HepG2 (cell line): ENCODE measurements at regions not wholly inside any gene's neighbourhood (a gene's known extent, or its start where the extent isn't known, plus 50 kb on each side); places are given as distances from the start of the nearest gene placed in this dataset.

ENCODE experiments used
- CEBPB ChIP-seq: IDR thresholded peaks from 2 replicates; pipeline ENCODE4 v1.6.1; 2011; ENCODE audit warnings: low read depth, low read length, improper control_type of control experiment, borderline replicate concordance
- CTCF ChIP-seq: sonication (generic); formaldehyde crosslinking; IDR thresholded peaks from 2 replicates; pipeline ENCODE4 v1.5.0; 2020; ENCODE audit warnings: mild to moderate bottlenecking, missing genetic modification reagents, moderate library complexity
- EEA1 ChIP-seq: sonication (generic); formaldehyde crosslinking; IDR thresholded peaks from 2 replicates; pipeline ENCODE4 v1.5.1; 2020; ENCODE audit warnings: mild to moderate bottlenecking, missing genetic modification reagents, borderline replicate concordance
- FOXJ3 ChIP-seq: sonication (generic); formaldehyde crosslinking; IDR thresholded peaks from 2 replicates; pipeline ENCODE4 v1.4.0; 2020; ENCODE audit warnings: missing genetic modification reagents, mild to moderate bottlenecking, borderline replicate concordance
- HNF4A ChIP-seq: sonication (generic); formaldehyde crosslinking; IDR thresholded peaks from 2 replicates; pipeline ENCODE4 v1.4.0; 2020; ENCODE audit warnings: missing genetic modification reagents
- ZBTB8A ChIP-seq: sonication (generic); formaldehyde crosslinking; IDR thresholded peaks from 2 replicates; pipeline ENCODE4 v1.4.0; 2020; ENCODE audit warnings: mild to moderate bottlenecking, low read depth, missing genetic modification reagents, borderline replicate concordance
- ZFP82 ChIP-seq: sonication (generic); formaldehyde crosslinking; IDR thresholded peaks from 2 replicates; pipeline ENCODE4 v1.5.1; 2020; ENCODE audit warnings: mild to moderate bottlenecking, missing genetic modification reagents, borderline replicate concordance
- ZNF24 ChIP-seq: fragments of 450-650 bp; IDR thresholded peaks from 2 replicates; pipeline ENCODE4 v1.6.1; 2017; ENCODE audit warnings: antibody characterized with exemption, mild to moderate bottlenecking
- ZNF34 ChIP-seq: sonication (generic); formaldehyde crosslinking; IDR thresholded peaks from 2 replicates; pipeline ENCODE4 v1.4.0; 2020; ENCODE audit warnings: mild to moderate bottlenecking, missing genetic modification reagents, borderline replicate concordance

- TF ChIP-seq ZBTB8A: no peak
- no peak for TF ChIP-seq ZFP82 (CRISPR knock-in tag)
- no peak for TF ChIP-seq FOXJ3 (CRISPR knock-in tag)
- TF ChIP-seq HNF4A: no peak
- no peak for TF ChIP-seq EEA1 (CRISPR knock-in tag)
- TF ChIP-seq CEBPB: no peak
- no peak for TF ChIP-seq ZNF24
- no peak for TF ChIP-seq CTCF
- no peak for TF ChIP-seq ZNF34 (CRISPR knock-in tag)
These were observed 192.1 kb downstream of the SPATA31D1 start for GRCh38 chr9:82180711-82181110.
